GM19397 (cell line): ENCODE measurements at regions not wholly inside any gene's neighbourhood (a gene's known extent, or its start where the extent isn't known, plus 50 kb on each side); places are given as distances from the start of the nearest gene placed in this dataset.
"Not testable (repeated sequence)": the region's sequence is repeated elsewhere in the genome, so short reads cannot be mapped to it uniquely, and the experiment has no call there.

ENCODE experiments used
- ATAC-seq: cut with Tn5 transposase; IDR thresholded peaks from one replicate; pipeline ENCODE4 v1.9.1; 2021; ENCODE audit warnings: mild to moderate bottlenecking, moderate library complexity; ENCODE audit not compliant: unreplicated experiment

DNA sequence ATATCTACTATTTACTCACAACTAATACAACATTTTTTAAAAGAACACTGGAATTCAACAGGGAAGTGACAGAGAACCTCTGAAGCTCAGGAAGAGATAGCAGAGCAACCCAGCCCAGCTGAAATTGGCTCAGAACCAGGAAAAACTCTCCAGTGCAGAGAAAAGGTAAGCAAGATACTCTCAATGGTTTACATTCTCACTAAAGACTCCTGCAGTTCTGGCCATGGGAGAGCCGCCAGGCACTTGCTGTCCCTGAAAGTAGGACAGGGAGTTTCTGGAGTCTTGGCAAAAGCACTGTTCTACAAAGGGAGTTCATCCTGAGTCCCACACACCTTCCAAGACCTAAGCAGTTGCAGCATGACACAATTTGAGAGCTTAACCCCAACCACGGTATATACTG is 330.8 kb downstream of the TRIM36 start:
- no peak for ATAC-seq

DNA sequence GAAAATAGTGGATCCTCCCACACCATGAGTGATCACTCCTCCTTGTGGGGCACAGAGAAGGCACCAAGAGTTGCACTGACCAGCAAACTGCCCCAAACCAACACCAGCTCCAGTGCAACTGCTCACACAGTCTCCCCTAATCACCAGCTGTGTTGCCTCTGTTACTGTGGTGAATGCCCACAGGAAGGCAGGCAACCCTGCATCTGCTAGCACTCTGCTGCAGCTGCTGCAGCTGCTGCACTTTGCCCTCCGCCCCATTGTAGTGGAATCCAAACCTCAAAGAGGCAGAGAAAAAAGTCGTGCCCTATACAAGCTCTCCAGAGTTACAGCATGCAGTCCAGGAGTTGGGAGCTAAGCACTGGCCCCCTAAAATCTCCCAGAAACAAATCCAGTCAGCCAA is 339.6 kb downstream of the TRIM36 start:
- no peak for ATAC-seq

DNA sequence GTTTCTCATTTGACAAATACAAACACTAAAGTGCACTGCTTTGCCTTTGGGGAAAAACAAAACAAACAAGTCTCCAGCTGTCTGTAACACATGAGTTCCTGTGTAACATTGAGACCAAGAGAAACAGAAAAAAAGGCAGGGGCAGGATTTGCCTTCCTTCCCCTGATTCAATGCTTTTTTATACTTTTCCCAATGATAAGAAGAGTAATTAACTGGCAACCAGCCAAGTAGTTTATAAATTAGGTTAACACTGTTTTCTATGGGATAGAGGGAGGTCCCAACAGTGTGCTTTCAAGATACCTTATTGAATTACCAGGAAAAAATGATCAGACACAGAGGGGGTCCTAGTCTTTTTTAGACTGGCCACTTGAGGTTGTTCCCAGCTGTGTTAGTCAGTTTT is 346.8 kb downstream of the TRIM36 start:
- no peak for ATAC-seq

DNA sequence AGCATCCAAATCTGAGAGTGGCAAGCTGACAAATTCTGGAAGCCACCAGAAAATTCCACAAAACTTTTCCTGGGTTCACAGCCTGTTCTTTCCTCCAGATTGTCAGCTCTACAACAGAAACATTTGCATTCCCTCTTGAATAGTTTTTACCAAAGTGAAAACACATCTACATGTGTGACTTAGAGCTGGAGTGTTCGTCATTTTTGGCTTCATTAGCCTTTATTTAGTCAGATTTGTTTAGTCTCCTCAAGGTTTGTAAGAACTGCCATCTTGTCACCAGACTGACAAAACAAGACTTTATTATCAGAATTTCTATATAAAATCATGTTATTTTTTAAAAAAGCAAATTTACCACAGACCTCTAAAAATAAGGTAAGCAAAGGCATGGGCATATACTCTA is 347.3 kb downstream of the TRIM36 start:
- no peak for ATAC-seq

DNA sequence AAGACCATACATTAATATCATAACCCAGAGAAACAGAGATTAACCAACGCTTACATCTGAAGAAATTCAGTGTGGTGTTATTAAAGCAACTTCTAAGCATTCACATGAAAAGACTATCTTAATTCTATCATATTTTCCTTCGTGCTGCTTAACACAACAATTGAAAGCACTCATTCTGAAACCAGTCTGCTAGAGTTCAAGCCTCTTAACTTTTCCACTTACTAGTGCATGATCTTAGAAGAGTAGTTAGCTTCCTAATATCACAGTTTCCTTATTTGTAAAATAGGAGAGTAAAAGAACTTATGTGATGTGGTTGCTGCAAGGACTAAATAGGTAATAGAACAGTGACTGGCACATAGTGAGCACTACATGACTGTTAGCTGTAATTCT is 379.3 kb downstream of the TRIM36 start:
- ATAC-seq: no peak

DNA sequence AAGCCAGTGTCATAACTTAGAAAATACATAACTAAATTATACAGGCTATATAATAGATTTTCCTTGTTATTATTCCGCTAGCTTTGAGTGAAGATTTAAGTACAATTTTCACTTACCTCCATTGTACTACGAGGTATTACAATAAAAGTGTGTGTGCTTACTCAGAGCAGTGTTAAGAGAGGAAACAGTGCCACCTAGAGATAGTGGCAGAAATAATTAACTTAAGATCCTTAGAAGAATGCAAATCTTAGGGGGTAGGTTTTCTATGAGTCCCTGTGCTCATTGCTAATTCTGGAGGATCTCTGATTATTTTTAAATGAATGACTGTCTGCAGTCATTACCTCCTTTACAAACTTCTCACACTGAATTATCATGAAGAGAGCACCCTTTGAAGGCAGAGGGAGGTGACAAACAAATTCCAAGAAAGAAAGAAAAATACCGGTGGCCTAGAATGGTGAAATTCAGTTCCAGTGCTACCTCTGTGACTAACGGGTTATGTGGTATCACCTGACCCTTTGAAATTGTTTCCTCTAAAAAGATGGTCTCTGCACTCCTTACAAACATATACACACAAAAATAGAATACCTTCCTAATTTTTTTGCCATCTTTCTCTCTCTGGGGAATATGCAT is 379.8 kb downstream of the TRIM36 start:
- peak; percentile 68 for ATAC-seq

DNA sequence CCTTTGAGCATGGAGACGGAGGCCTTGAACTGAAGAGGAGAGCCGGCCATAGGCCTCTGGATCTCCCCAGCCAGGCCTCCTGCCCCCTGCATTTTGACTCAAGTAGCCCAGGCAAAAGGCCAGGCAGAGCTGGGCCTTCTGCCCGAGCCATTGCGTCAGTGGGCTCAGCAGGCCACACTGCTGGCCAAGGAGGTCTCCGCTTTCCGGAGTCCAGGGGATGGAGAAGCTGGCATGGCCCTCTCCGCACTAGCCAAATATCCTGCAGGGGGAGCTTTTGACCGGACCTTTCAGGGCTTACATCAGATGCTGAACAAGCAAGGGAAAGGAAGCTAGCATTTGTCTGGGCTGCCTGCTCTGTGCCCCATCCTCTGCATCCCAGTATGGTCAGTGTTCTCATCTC is 386.8 kb downstream of the TRIM36 start:
- no peak for ATAC-seq

DNA sequence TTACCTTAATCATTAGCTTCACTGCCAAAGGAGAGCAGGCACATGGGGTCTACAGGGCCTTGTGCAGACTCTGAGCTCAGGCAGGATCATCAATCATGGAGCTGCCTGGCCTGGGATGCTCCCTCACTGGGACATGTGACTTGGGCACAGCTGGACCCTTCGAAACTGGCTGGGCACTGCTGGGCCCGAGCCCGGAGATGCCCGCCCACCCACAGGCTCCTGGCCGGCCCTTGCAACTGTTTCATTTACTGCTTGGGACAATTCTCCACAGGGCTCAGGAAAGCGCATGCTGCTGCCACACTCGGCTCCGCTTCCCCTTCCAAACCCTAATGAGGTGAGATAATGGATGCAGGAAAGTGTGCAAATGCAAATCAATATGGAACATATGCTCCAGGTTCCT is 387.5 kb downstream of the TRIM36 start:
- no peak for ATAC-seq

DNA sequence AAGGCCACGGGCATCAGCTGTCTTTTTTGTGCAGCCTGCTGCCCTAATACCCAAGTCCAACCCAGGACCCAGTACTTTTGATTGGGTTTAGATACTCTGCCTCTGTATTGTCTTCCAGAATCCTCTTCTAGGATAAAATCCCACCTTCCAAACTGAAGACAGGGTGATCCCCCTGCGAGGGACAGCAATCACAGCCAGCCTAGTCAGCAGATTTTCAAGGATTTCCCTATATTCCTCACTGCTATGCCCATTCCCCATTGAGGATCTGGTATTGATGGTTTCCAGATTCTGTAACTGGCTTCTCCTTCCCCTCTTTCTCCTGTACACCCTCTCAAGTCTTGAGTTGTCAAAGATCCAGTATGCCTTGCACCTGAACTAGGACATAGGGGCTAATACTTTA is 389.4 kb downstream of the TRIM36 start:
- ATAC-seq: no peak

DNA sequence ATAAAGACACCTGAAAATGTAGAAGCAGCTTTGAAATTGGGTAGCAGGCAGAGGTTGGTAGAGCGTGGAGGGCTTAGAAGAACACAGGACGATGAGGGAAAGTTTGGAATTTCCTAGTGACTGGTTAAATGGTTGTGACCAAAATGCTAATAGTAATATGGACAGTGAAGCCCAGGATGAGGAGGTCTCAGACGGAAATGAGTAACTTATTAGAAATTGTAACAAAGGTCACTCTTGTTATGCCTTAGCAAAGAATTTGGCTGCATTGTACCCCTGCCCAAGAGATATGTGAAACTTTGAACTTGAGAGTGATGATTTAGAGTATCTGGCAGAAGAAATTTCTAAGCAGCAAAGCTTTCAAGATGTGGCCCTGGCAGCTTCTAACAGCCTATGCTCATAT is 382.5 kb downstream of the KCNN2 start:
- ATAC-seq: no peak

DNA sequence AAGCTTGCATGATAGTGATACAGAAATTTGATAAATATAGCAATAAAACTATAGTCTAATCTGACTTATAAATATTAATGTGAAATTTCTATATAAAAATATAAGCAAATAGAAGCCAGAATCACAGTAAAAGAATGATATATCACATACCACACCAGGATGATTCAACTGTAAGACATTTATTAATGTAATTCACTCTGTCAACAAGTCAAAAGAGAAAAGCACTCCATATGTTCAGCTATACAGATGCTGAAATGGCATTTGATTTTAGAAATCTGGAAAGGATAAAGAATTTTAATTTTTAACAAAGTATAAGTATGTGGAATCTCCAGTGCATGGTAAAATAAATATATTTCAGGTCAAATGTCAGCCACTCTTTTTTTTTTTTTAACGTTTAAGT is 372.4 kb downstream of the KCNN2 start:
- ATAC-seq: no peak

DNA sequence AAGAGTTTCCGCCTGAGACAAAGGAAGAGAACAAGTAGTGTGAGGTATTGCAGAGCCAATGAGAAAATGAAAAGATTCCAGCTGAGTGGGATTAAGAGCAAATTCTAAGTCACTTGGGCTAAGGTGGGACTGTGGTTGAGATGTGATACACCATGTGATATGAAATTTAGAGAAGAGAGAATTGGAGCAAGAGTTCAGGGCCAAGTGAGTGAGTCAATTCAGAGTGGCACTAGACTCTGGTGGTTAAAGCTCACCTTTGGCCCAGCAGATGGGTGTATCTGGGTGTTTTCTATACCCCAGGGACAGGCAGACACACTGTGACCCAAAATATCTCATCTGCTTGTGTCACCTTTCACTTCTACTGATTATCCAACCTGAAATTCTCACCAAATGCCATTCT is 368.1 kb downstream of the KCNN2 start:
- ATAC-seq: no peak

DNA sequence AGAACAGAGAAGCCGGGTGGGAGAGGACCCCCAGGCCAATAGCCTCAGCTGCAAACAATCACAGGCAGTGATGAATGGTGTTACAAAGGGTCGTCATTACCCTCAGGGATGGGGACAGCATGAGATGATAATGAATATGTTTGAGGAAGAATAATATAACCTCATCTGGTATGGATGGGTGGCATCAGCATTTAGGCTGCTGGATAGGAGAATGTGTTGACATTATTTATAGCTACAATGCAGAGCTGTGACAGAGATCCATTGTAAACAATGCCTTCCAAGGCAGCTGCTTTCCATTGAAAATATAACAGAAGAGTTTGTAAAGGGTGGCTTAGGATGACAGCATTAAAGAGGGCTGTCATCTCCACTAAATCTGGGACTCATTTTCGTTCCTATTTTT is 365.5 kb downstream of the KCNN2 start:
- ATAC-seq: no peak

DNA sequence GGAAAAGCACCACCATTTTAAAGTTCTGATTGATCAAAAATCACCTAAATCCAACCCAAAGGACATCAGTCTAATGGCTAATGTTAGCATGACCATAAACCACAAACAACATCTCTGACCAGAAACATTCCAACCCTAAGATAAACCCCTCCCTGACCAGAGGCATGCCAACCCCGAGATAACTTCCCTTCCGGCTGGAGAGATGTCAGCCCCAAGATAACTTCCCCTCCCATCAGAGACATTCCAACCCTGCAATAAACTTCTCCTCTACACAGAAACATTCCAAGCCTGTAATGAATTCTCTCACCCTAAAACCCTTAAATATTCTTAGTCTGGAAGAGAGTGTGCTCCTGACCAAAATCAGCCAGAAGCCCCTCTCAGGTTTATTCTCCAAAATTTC is 364.3 kb downstream of the KCNN2 start:
- no peak for ATAC-seq

DNA sequence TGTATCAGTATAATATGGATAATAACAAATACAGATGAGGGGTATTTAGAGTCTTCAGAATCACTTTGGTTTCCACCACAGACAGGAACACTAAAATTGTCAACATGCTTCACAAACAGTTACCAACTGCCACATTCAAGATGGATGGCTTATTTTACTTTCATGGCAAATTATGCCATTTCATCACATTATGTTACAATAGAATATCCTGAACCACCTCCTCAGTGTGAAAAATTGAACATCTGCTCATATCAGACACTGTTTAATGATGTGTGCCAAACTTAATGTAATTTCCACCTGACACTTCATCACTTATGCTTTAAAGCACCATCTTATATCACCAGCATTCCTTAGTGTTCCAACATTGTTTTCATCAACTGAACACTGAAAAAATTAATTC is 357.4 kb downstream of the KCNN2 start:
- no peak for ATAC-seq

DNA sequence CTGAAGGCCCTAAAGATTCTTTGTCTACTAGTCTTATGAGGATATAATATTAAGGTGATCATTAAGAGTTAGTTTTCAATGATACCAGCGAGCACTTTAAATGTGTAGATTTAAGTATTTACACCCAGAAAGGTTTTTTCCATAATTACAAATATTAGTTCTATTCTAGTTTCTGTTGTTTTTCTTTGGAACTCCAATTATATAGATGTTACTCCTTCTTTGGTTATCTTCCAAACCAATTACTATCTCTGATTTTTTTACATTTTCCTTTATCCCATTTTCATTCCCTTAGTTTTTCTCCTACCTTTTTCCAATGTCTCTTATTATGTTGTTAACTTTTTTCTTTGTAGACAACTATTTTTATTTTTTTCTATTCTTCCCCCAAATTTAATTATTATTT is 355.1 kb downstream of the KCNN2 start:
- ATAC-seq: no peak

DNA sequence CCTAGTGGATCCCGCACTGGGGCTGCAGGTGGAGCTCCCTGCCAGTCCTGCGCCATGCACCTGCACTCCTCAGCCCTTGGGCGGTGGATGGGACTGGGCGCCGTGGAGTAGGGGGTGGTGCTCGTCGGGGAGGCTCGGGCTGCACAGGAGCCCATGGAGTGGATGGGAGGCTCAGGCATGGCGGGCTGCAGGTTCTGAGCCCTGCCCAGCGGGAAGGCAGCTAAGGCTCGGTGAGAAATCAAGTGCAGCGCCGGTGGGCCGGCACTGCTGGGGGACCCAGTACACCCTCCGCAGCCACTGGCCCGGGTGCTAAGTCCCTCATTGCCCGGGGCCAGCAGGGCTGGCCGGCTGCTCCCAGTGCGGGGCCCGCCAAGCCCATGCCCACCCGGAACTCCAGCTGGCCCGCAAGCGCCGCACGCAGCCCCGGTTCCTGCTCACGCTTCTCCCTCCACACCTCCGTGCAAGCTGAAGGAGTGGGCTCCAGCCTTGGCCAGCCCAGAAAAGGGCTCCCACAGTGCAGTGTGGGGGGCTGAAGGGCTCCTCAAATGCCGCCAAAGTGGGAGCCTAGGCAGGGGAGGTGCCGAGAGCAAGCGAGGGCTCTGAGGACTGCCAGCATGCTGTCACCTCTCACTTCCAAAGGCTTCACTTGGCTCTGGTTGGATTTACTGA is 342.5 kb downstream of the KCNN2 start:
- not testable (repeated sequence) for ATAC-seq

DNA sequence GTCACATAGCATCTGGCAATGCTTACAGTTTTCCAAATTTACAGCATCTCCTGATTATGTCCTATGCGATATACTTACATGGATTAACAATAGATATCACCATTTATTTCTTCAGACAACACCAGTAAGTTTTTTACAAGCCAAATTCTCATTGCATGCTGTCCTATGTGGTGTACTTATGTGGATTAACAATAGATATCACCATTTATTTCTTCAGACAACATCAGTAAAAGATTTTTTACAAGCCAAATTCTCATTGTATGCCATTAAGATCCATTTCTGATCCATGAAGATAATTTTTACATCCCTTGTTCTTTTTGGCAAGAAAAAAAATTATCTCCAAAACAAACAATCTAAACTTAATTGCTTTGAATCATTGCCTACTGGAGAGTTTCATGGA is 340.9 kb downstream of the KCNN2 start:
- no peak for ATAC-seq

DNA sequence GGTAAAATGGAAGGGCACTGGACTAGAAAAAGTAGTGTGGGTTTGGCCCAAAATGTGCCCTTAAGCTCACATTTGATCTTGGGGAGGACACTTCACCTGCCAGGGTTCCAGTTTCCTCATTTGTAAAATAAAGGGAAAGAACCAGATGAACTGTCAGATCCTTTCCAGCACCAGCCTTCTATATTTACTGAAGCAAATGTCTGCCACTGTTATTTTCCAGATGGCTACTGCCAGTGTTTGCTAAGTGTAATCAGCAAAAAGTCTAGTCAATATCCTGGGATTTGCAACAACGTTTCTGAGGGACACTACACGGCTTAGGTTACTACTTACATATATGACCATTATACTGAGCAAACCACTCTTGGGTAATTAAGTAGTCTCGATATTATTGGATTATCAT is 340.3 kb downstream of the KCNN2 start:
- ATAC-seq: no peak

DNA sequence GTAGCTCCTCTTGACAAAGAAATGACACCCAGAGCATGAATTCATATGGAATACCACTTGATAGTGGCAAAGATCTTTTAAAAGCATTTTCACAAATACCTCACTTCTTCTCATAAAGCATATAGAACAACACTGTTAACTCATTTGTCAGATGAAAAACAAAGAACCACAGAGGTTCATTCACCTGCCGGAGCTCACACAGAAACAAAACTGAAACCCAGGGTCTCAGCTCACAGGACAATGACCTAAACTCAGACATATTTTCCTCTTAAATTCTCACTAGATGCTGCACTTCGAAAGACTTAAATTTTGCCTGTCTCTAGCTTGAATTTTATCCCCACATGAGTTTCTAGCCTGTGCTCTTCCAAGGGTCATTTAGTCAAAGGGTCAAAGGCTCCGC is 339.0 kb downstream of the KCNN2 start:
- no peak for ATAC-seq

DNA sequence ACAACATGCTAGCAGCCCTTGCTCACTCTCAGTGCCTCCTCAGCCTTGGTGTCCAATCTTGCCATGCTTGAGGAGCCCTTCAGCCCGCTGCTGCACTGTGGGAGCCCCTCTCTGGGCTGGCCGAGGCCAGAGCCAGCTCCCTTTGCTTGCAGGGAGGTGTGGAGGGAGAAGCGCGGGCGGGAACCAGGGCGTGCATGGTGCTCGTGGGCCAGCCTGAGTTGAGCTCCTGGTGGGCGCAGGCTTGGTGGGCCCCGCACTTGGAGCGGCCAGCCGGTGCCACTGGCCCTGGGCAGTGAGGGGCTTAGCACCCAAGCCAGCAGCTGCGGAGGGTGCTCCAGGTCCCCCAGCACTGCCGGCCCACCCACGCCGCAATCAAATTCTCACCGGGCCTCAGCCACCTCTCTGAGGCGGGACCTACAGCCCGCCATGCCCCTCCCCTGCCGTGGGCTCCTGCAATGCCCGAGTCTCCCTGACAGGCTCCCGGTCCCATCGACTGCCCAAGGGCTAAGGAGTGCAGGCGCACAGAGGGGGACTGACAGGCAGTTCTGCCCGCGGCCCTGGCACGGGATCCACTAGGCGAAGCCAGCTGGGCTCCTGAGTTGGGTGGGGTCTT is 333.5 kb downstream of the KCNN2 start:
- no peak for ATAC-seq

DNA sequence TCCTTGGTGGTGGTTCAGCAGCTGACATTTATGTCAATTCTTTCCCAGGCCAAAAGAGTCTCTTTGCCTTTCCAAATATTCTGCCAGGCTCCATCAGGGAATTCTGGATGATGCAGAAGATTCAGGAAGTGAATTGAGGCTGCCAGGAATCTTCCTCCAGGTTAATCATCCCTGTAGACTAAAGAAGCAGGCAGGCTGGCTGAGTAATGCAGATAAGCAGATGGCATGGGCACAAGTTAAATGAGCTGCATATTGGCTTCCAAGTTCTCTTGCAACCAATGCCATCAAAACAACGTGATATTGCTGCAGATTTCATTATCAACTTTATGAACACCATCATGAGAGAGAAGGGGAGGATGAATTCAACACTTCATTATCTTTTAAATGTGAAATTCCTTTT is 324.5 kb downstream of the KCNN2 start:
- no peak for ATAC-seq

DNA sequence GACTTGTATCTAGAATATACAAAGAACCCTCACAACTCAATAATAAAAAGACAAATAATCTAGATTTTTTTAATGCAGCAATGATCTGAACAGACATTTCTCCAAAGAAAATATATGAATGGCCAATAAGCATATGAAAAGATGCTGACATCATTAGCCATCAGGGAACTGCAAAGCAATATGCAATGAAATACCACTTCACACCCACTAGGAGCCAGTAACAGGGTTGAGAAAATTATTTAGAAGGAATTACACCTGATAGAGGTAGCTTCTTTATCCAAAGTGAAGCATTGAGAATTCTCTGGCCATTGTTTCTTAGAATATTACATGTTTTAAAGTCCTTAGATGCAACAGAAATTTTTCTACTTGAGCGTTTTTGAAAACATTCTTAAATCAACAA is 316.9 kb downstream of the KCNN2 start:
- no peak for ATAC-seq
